Pancreas (tissue), 10 donors: ENCODE measurements at regions not wholly inside any gene's neighbourhood (a gene's known extent, or its start where the extent isn't known, plus 50 kb on each side); places are given as distances from the start of the nearest gene placed in this dataset.

Experiments used
- ATAC-seq, 4 donors: fragments of 200-7000 bp; cut with Tn5 transposase; one replicate each; pipeline versions ENCODE4 v1.8.0 to v1.9.1; 2020; ENCODE audit warnings: mild to moderate bottlenecking in 4 of 4, moderate library complexity in 4 of 4
- DNase-seq, 6 donors: peaks; one replicate each; pipeline ENCODE4 v3.0.0-alpha.2; 2020
- FAIRE-seq: peaks from 2 replicates; lab custom pipeline; 2012; peaks lifted over from hg19 to GRCh38; lab: Jason Lieb, UNC
- H3K27ac ChIP-seq, 4 donors: fragments of 200-600 bp; sonication (generic); 1 replicate in 3 of 4; 2 replicates in 1 of 4; pipeline versions ENCODE4 v1.5.0 to v1.8.0; 2020
- H3K27me3 ChIP-seq, 4 donors: fragments of 200-600 bp; one replicate each; pipeline ENCODE4 v1.8.0; 2021
- H3K36me3 ChIP-seq, 3 donors: fragments of 200-600 bp; sonication (generic) in 1 of 3; one replicate each; pipeline versions ENCODE4 v1.5.0 to v1.8.0; 2020 to 2021
- H3K4me1 ChIP-seq, 3 donors: fragments of 200-600 bp; one replicate each; pipeline ENCODE4 v1.8.0; 2021
- H3K4me3 ChIP-seq, 4 donors: fragments of 200-600 bp; sonication (generic) in 2 of 4; one replicate each; pipeline versions ENCODE4 v1.5.0 to v1.8.0; 2020 to 2021
- H3K9me3 ChIP-seq, 4 donors: fragments of 200-600 bp; one replicate each; pipeline ENCODE4 v1.8.0; 2021
- WGBS, 2 donors: extraction: QIAGEN DNeasy Blood & Tissue Kit; methylation state at CpG; one replicate each; pipeline ENCODE4 v1.1.7; 2013; 5-methylcytosine and 5-hydroxymethylcytosine counted together
- intact Hi-C, 3 donors: fragments of 100-400 bp; cut with DNase I; formaldehyde crosslinking; loops; one replicate each; pipeline versions ENCODE4 v1.11.1 to v1.14.2; 2022
- TF ChIP-seq, protein P1 (sequence below), 4 donors: fragments of 200-600 bp; sonication (generic) in 3 of 4; IDR thresholded peaks; one replicate each; pipeline versions ENCODE4 v1.5.0 to v1.8.0; 2021; ENCODE audit warnings: antibody characterized with exemption in 4 of 4
- donor health status: healthy with polysubstance abuse.
- donor health status: DM: no; HTN: no; CAD: no; lungs with moderate emphysema.
- donor health status: DM: no; HTN: no; CAD: no.
- donor health status: control.
- donor health status: control.
- donor health status: Bipolar disorder and iron deficiency.
- donor health status: DM: yes; HTN: yes; CAD: no.
- donor health status: DM: no; HTN: no; CAD: no.
- donor health status: DM: no; HTN: no; CAD: no.
- donor health status: DM: yes; HTN: yes; CAD: no.

GRCh38 chr5:97553604-97554452, 370.8 kb upstream of the RIOK2 start:
- H3K36me3 ChIP-seq, result no peaks in the 10 kb centered on the region
- TF ChIP-seq, protein P1, sequence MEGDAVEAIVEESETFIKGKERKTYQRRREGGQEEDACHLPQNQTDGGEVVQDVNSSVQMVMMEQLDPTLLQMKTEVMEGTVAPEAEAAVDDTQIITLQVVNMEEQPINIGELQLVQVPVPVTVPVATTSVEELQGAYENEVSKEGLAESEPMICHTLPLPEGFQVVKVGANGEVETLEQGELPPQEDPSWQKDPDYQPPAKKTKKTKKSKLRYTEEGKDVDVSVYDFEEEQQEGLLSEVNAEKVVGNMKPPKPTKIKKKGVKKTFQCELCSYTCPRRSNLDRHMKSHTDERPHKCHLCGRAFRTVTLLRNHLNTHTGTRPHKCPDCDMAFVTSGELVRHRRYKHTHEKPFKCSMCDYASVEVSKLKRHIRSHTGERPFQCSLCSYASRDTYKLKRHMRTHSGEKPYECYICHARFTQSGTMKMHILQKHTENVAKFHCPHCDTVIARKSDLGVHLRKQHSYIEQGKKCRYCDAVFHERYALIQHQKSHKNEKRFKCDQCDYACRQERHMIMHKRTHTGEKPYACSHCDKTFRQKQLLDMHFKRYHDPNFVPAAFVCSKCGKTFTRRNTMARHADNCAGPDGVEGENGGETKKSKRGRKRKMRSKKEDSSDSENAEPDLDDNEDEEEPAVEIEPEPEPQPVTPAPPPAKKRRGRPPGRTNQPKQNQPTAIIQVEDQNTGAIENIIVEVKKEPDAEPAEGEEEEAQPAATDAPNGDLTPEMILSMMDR (IDR thresholded peaks at IDR 0.05), result no peak
- intact Hi-C loops, result no loop called here
- no peak overlapping the region for H3K27ac ChIP-seq
- no peaks in the 10 kb centered on the region for H3K4me1 ChIP-seq
- no peak for ATAC-seq
- H3K27me3 ChIP-seq, result no peaks in the 10 kb centered on the region
- WGBS, 2 donors, result 75 to 80% methylated on average over 2 of the region's 2 CpGs
- FAIRE-seq, result no peak
- H3K9me3 ChIP-seq, result no peaks in the 10 kb centered on the region
- DNase-seq, result no peak
- H3K4me3 ChIP-seq, result no peak overlapping the region

- no peak for ATAC-seq
- H3K4me3 ChIP-seq, result no peak overlapping the region
- H3K9me3 ChIP-seq, result no peaks in the 10 kb centered on the region
- TF ChIP-seq, protein P1 (IDR thresholded peaks at IDR 0.05), result no peak
- WGBS, 2 donors, result 44 to 64% methylated on average over 4 of the region's 4 CpGs
- no peak overlapping the region for H3K27ac ChIP-seq
- no peaks in the 10 kb centered on the region for H3K27me3 ChIP-seq
- H3K36me3 ChIP-seq, result no peaks in the 10 kb centered on the region
- no peaks in the 10 kb centered on the region for H3K4me1 ChIP-seq
- no peak for FAIRE-seq
- DNase-seq, result no peak
- intact Hi-C loops, result no loop called here
Measured at GRCh38 chr5:97554977-97555643, 372.1 kb upstream of the RIOK2 start.

DNA sequence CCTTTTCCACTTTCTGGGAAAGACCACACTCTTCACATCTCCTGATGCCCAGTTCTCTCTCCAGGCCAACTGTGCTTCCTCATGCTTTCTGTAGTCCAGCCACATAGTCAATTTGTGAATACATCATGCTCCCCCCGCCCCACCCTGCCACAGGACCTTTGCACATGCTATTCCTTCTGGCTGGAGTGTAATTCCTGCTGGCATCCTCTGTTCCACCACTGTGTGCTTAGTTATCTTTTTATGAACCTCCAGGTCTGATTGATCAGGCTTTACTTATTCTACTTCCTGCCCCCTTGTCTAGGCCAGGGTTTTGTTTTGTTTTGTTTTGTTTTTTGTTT, 372.6 kb upstream of the RIOK2 start:
- no peaks in the 10 kb centered on the region for H3K4me1 ChIP-seq
- H3K9me3 ChIP-seq, result no peaks in the 10 kb centered on the region
- ATAC-seq (no peak), DNase-seq (no peak), FAIRE-seq (no peak)
- 64 to 66% methylated on average over 1 of the region's 1 CpG for WGBS, 2 donors
- intact Hi-C loops, result no loop called here
- H3K27me3 ChIP-seq, result no peaks in the 10 kb centered on the region
- TF ChIP-seq, protein P1 (IDR thresholded peaks at IDR 0.05), result no peak
- H3K27ac ChIP-seq, result no peak overlapping the region
- no peaks in the 10 kb centered on the region for H3K36me3 ChIP-seq
- H3K4me3 ChIP-seq, result no peak overlapping the region

- intact Hi-C loops, result no loop called here
- DNase-seq (no peak), ATAC-seq (no peak), FAIRE-seq (no peak)
- Histone ChIP-seq H3K27ac (no peak overlapping the region), H3K4me3 (no peak overlapping the region), H3K36me3 (no peaks in the 10 kb centered on the region), H3K4me1 (no peaks in the 10 kb centered on the region), H3K27me3 (no peaks in the 10 kb centered on the region), H3K9me3 (no peaks in the 10 kb centered on the region)
- WGBS, 2 donors, result 61 to 71% methylated on average over 3 of the region's 3 CpGs
- TF ChIP-seq, protein P1 (IDR thresholded peaks at IDR 0.05), result no peak
Measured at GRCh38 chr5:97559827-97560598, 377.0 kb upstream of the RIOK2 start.
